NCI-H69 (cell line): ENCODE measurements at regions not wholly inside any gene's neighbourhood (a gene's known extent, or its start where the extent isn't known, plus 50 kb on each side); places are given as distances from the start of the nearest gene placed in this dataset.
"Not testable (repeated sequence)": the region's sequence is repeated elsewhere in the genome, so short reads cannot be mapped to it uniquely, and the experiment has no call there.

Source experiments
- DNase-seq: peaks from one replicate; lab custom pipeline; 2025; lab: John Stamatoyannopoulos, UW

DNA sequence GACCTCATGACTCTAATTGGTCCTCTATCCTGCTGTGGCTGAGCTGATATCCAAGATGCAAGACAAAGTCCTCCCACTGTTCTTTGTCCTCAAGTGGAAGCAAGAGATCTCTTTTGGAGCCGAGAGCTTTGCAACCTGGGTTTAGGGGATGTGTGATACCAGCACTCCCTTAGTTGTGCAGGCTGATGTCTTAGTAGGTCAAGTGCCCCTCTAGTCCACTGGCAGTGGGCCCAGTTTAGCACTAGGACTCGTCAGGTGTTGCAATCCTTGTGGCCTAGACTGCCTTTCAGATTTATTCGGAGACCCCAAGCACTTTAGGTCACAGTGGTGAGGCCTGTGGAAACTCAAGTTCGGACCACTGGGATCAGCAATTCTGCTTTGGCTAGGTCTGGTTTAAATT is 64.0 kb downstream of the GPRASP3 start:
- DNase-seq: no peak

DNA sequence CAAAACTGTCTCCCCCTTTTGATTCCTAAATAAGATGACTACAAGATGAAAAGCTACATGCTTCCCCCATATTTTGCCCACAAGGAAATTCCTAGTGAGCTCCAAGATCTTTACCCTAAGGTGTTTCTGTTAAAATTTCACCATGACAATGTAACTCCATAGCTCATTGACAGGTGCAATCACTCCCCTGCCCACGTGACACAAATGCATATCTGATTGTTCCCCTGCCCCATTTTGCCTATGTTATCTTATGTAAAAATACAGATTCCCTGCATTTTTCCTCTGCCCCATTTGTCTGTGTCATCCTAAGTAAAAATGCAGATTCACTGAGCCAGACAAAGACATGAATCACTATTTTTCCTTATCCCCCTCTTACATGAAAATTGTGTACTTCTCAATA is 66.7 kb downstream of the GPRASP3 start:
- DNase-seq: no peak

DNA sequence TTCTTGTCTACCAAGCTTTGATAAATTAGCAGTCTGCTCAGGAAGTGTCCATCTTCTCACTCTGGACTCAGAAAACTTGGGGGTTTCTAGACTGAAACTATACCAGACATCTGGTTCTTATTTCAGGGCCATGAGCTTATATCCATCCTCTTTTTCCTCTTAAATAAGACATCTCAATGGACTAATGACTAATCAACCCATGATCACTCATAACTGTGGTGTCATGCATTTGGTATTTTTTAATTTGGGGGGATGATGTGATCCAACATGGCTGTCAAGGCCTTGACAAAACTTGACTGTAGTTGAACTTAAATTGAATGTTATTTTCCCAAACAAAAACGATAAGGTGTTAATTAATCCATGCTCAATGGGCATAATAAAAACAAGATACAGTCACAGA is 87.8 kb downstream of the GPRASP3 start:
- no peak for DNase-seq

DNA sequence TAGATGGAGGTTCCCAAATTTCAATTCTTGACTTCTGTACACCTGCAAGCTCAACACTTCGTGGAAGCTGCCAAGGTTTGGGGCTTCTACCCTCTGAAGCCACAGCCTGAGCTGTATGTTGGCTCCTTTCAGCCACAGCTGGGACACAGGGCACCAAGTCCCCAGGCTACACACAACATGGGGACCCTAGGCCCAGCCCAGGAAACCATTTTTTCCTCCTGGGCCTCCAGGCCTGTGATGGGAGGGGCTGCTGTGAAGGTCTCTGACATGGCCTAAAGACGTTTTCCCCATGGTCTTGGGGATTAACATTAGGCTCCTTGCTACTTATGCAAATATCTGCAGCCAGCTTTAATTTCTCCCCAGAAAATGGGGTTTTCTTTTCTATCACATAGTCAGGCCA is 97.7 kb downstream of the GPRASP3 start:
- DNase-seq: not testable (repeated sequence)

DNA sequence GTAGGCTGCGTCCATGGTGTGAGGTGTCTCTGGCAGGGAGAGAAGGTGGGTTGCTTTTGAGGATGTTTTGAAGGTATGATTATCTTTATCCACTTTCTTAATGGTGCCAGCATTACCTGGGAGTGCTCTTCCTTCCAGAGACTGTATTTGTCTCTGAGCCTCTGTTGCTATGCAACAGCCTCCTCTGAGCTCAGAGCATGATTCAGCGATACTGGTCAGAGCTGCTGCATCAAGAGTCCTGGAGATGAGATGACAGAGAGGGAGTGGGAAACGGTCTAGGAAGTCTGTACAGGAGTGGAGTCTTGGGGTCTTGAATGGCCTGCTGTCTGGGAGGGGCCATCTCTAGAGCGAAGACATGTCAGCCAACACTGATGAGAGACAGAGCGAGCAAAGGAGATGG is 104.4 kb upstream of the RAB40AL start:
- DNase-seq: peak; percentile 2

DNA sequence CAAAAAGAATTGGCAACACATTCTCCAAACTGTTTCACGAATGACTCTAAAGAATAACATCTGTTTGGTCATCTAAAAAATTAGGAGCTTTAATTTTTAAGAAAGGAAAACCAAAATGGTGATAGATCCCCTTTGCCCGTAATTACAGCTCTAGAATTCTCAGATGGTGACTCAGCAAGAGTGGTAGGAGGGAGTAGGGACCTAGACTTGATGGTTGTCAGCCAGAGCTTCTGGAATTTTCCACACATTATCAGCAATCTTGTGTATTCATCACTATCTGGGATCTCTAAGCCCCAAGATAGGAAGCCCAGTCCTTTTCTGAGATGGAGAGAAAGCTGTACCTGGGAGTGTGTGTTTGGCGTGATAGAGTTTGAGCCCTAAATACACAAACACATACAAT is 103.9 kb upstream of the RAB40AL start:
- no peak for DNase-seq

DNA sequence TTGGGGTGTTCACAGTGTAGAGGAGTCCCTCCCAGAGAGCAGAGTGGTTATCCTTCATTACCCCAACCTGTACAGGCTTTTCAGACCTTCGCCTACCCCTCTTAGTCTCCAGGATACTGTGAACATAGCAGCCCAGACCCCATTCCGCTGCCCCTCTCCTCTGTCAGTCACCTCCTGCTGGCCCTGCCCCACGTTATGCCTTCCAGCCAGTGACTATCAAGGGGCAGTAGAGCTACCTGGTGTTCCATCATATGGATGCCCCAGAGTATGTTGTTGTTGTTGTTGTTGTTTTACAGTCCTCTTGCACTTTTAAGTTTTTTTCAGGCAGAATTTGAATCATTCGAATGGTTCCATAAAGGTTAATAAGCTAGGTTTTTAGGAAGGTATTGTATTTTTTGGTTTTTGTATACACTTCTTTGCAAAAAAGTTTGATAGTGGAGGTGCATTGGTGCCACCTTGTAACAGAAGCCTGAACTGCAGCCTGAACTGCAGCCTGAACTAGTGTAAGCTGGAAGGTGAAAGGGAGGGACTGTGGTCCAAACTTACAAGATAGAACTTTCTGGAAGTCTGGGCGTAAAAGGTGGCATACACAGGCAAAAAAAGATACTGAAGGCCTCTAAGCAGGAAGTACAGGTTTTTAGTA is 101.4 kb upstream of the RAB40AL start:
- DNase-seq: peak; percentile 0

DNA sequence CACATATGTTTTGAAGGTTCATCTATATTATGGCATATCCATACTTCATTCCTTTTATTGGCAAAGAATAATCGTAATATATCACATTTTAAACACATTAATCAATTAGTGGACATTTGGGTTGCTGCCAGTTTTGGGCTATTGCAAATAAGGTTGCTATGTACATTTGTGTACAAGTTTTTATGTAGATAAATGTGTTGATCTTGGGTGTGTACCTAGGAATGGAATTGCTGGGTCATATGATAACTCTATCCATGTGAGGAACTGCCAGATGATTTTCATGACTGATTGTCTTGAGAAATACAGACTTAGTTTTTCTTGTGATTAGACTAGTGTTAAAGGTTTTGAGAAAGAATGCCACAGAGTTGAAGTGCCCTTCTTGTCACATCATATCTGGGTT is 99.2 kb upstream of the RAB40AL start:
- no peak for DNase-seq

DNA sequence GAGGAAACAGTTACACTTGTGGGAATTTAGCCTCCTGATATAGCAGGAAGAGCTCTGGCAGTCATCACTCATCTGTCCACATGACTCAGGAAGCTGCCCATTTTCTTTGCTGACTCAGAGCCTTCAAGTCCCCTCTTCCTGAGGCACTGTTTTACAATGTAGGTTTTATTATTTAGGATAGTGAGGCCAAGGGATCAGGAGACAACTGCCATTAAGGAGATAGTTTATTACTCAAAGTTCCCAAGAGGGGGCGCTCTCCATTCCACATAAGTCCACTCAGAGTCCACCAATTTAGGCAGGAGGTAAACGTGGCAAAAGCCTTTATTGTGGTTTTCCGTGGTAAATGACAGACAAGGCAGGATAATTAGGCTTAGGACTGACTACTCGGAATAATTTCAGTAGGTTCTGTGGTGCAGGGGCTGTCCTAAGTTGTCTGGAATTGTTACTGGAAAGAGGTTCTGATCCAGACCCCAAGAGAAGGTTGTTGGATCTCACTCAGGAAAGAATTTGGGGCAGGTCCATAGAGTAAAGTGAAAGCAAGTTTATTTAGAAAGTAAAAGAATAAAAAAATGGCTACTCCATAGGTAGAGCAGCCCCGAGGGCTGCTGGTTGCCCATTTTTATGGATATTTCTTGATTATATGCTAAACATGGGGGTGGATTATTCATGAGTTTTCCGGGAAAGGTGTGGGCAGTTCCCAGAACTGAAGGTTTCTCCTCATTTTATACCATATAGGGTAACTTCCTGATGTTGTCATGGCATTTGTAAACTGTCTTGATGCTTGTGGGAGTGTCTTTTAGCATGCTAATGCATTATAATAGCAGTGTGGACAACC is 96.0 kb upstream of the RAB40AL start:
- peak; percentile 10 for DNase-seq

DNA sequence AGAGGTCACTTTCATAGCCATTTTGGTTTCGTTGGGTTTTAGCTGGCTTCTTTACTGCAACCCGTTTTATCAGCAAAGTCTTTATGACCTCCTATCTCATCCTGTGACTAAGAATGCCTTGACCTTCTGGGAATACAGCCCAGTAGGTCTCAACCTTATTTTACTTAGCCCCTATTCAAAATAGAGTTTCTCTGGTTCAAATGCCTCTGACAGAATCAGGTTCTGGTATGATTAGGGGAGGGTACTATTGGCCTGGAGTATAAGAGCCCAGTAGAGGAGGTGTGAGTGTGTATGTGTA is 95.4 kb upstream of the RAB40AL start:
- DNase-seq: no peak

DNA sequence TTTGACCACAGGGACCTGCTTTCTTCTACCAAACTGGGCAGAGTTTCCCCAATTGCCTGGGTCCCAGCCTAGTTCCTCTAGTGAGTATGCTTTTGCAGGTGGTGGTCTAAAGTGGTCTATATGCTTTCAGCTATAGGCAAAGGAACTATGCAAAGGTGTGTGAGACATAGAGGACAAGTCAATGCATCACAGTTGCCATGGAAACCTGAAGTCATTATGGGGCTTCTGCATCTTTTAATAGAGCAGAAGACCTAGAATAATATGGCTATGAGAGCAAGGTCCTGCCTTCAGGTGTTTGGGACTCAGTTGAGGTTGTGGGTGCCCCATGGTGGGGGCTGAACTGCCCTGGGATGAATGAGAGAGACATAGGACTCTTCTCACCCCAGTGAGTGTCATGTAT is 92.1 kb upstream of the RAB40AL start:
- no peak for DNase-seq

DNA sequence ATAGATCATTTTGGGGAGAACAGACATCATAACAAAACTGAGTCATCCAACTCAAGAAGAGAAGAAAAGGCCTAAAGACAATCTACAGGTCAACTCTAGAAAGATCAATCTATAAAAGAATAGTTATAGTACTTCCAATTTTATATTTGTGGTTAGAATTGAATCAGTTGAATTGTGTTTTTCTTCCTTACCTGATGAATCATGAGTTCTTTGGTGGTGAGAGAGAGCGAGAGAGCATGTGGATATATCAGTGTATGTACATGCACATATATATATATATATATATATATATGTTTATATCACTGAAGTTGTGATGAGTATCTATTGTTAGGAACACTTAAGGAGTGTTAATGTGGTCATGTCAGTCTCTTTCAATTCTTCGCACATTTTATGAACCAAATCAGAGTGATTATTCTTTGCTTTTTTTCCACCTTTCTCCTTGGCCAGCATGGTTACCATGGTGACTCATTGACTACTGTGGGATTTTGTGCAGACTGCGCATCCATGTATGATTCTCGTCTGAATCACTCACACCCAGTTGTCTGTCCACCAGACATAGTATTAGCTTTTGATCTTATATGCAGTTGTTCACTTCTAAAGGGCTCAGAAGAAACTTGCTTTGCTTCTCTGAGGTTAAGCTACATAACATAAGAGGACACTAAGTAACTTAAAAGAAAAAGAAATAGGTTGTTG is 90.4 kb upstream of the RAB40AL start:
- DNase-seq: no peak

DNA sequence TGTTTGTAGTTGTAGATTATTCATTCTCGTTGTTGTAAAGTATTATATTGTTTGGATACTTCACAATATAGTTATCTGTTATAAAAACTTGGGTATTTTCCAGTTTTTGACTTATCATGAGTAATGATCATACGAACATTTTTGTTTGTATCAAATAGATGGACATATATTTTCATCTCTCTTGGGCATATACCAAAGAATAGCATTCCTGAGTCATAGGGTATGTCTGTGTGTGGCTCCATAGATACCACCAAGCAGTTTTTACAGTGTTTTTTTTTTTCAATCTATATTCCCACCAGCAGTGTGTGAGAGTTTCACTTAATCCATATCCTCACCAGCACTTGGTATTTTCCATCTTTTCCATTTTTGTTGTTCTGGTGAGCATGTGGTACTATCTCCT is 89.7 kb upstream of the RAB40AL start:
- DNase-seq: no peak

DNA sequence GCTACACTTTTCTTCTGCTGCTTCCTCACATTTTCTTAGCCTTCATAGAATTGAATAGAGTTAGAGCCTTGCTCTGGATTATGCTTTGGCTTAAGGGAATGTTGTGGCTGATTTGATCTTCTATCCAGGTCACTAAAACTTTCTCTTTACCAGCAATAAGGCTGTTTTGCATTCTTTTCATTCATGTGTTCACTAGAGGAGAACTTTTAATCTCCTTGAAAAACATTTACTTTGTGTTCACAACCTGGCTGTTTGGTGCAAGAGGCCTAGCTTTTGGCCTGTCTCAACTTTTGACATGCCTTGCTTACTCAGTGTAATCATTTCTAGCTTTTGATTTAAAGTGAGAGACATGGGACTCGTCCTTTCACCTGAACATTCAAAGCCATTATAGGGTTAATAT is 87.7 kb upstream of the RAB40AL start:
- no peak for DNase-seq

DNA sequence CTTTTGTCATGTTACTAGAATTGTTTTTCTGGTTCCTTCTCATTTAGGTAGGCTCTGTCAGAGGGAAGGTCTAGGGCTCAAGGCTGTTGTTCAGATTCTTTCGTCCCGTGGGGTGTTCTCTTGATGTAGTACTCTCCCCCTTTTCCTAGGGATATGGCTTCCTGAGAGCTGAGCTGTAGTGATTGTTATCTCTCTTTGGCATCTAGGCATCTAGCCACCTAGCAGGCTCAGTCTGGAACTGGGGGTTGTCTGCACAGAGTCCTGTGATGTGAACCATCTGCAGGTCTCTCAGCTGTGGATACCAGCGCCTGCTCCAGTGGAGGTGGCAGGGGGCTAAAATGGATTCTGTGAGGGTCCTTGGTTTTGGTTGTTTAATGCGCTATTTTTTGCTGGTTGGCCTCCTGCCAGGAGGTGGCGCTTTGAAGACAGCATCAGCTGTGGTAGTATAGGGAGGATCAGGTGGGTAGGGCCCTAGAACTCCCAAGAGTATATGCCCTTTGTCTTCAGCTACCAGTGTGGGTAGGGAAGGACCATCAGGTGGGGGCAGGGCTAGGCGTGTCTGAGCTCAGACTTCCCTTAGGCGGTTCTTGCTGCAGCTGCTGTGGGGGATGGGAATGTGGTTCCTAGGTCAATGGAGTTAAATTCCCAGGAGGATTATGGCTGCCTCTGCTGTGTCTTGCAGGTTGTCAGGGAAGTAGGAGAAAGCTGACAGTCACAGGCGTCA is 78.1 kb upstream of the RAB40AL start:
- peak; percentile 28 for DNase-seq

DNA sequence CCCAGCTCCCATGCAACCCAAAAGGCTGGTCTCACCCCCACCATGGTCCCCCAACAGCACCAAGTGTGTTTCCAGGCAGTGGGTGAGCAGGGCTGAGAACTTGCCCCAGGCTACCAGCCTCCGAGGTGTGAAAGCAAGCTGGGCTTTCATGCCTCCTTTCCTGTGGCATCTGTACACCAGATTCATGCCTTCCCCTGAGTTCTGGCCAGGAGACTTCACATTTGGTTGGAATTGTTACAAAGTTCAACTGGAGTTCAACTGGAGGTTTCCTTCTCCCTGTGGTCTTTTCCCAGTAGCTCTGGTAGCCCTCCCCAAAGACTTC is 77.6 kb upstream of the RAB40AL start:
- no peak for DNase-seq

DNA sequence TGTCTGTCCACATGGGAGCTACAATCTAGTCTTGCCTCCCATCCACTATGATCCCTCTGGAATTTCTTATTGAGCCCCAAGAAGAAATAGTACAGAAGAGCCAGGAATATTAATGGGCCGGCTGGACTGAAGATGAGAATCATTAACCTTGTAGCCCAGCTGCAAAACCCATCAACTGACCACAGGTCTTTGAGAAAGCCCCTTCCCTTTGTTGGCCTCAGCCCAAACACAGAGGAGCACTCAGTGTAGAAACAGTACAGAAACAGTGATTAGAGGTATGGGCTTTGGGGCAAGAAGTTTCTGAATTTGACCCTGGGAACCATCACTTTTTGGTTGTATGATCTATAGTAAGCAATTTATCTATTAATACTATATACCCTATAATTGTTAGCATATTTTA is 76.8 kb upstream of the RAB40AL start:
- DNase-seq: no peak

DNA sequence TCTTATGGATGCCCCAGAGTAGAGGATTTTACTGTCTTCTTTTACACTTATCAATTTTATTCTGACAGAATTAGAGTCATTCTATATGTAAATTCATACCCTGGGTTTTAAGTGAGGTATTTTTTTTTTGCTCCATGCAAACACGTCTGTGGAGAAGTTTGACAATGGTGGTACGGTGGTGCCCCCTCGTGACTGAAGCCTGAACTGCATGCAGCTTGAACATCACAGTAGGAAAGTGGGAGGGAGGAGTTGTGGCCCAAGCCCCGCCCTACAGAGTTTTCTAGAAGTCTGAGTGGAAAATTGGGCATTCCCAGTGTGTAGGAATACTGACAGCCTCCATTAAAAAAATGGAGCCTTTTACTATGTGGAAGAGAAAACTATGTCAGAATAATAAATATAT is 73.3 kb upstream of the RAB40AL start:
- peak; percentile 59 for DNase-seq

DNA sequence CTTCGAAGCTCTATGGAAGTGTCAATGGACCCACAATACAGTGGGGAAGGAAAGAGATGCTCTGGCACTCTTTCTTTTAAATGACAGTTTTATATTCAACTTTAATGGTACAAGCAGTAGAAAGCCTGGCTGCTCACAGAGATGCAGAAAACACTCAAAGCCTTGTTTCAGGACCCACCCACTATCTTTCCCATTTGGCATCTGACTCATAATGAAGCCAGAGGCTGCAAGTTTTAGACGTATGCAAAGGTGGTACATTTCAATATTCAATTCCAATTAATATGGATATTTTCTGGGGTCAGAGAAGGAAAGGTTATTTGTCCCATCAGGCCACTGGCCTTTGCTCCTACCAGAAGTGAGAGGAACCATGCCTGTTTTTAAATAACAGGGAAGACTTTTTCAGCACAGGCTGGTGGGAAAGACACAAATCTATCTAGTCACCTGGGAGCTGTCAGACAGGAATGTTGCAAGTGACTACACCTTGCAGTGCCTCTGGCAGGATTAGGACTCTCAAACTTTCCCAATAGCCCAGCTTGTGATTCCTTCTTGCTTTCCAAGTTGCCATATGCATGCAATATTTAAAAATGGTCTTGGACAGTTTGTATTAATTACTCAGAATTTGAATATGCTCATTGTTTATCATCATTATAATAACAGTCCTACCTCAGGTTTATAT is 70.0 kb upstream of the RAB40AL start:
- no peak for DNase-seq

DNA sequence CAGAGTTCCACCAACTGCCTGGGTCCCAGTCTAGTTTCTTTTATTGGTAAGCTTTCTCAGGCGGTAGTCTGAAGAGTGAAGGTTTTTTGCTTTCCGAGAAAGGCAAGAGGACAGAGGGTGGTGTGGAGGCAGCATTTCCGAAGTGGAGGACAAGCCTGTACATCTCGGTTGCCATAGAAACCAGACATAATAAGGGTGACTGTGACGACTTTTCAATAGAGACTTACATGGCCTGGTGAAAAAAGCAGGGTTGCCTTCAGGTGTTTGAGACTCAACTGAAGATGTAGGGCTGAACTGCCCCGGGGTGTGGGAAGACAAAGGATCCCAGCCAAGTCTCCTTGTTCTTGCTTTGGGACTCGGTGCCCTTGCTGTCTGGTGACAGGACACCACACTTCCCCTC is 53.6 kb upstream of the RAB40AL start:
- DNase-seq: no peak
